Activated gamma-delta T cell treated with anti-CD3 and anti-CD28 coated beads, Interleukin-2, amount 50 U/mL, for 16 hours (primary cell): ENCODE measurements at regions not wholly inside any gene's neighbourhood (a gene's known extent, or its start where the extent isn't known, plus 50 kb on each side); places are given as distances from the start of the nearest gene placed in this dataset.
"Not testable (repeated sequence)": the region's sequence is repeated elsewhere in the genome, so short reads cannot be mapped to it uniquely, and the experiment has no call there.

Experiments
- DNase-seq: peaks from one replicate; pipeline ENCODE4 v3.0.0-alpha.2; 2020; ENCODE audit warnings: low read depth

DNA sequence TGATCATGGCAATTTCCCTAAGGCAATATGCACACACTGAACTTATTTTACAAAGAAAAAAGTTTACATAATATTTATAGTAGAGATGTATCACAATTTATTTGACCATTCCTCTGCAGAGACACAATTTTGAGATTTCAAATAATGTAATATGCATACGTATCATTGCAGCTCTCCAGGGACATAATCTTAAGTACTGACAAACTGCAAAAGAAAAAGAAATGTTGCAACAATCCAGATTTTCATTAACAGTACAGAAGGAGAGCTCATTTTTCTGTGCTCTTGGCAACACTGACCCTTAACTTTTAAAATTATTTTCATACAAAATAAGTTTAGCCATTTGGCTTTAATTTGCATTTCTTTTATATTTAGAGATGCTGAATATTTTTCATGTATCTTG lies 710.2 kb upstream of the SLC39A10 start:
- DNase-seq, result no peak

DNA sequence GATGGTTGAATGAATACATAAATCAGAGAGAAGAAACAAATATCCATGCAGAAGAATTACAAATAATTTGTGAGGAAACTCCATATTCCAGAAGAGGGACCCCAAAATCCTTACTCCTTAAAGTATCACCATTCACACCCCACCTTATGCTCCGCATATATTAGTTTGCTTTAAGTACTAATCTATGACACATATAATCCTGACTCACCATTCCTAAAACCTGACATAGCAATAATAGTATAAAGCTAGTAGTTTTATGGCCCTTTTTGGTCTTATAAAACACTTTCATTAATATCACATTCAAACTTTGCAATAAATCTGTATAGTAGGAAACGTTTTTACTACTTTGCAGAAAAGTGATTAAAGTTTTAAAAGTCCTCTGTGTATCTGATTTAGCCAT lies 719.0 kb upstream of the SLC39A10 start:
- no peak for DNase-seq

DNA sequence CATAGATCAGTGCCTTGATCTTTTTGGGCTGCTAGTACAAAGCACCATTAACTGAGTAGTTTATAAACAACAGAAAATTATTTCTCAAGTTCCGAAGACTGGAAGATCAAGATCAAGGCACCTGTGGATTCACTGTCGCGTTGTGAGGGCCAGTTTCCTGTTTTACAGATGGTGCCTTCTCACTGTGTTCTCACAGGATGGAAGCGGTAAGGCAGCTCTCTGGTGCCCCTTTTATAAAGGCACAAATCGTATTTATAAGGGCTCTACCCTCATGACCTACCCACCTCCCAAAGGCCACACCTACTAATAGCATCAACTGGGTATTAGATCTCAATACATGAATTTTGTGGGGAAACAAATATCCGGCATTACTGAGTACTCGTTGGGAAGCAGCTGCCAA lies 729.5 kb upstream of the SLC39A10 start:
- DNase-seq, result no peak

DNA sequence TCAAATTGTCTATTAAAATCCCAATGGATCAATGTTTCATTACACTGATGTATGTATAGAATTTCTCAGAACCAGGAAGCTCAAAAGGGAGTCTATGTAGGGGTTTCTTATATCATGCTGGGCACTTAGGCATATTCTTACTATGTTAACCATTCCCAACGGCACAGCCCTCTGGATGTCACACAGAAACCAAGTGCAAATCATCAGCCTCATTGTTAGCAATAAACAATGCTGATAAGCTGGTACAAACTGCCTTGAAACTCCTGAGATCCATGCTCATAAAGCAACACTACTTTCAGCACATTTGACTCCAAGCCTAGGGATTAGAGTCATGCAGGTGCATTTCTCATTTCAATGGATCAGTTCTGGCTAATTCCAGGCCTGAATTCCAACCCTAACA lies 730.2 kb upstream of the SLC39A10 start:
- DNase-seq, result no peak

DNA sequence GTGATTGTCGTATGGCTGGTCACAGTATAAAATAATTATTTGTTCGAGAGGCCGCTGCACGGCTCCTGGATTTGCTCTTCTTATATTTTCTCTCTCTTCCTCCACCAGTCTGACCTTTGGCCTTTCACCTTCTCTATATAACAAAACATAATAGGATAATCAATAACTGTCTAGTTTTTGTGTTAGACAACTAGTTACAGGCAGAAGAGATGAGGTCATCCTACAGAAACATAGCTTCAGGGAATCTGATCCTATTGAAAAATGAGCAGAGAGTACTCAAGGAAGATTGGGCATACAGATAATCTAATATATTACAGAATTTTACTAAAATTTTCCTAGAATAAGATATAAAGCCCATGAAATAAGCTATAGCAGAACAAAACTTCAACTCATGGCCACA lies 731.3 kb upstream of the SLC39A10 start:
- no peak for DNase-seq

DNA sequence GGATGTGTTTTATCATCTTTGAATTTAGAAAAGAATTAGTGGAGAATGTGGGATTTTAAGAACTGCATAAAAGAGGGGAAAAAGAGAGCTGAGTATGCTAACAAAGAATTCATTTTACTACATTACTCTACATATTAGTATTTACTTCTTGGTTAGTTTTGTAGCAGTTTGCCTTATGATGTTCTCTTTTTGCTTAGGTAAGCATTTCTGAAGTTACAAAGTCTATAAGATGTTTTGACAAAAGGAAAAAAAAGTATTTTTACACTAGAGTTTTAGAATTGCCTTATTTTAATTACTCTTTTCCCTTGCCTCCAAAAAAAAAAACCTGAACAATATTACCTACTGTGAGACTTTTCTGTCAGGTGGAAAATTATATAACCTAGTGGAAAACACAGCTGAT lies 739.5 kb upstream of the SLC39A10 start:
- no peak for DNase-seq

DNA sequence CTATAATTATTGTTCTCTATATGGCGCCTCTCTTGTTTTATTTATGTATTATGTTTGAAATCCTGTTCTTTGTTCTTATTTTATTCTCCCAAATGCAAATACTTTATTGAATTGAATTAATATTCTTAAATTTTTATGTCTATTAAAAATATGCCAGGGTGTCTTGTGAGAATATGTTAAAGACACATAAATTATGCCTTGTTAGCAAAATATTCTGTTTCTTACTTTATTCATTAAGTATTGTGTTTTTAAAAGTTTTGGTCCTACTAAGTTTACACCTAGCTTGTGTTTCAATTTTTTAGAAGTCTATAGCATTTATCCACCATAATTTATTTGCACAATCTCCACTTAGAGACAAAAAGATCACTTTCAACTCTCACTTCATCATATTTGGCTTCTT lies 741.5 kb upstream of the SLC39A10 start:
- no peak for DNase-seq

DNA sequence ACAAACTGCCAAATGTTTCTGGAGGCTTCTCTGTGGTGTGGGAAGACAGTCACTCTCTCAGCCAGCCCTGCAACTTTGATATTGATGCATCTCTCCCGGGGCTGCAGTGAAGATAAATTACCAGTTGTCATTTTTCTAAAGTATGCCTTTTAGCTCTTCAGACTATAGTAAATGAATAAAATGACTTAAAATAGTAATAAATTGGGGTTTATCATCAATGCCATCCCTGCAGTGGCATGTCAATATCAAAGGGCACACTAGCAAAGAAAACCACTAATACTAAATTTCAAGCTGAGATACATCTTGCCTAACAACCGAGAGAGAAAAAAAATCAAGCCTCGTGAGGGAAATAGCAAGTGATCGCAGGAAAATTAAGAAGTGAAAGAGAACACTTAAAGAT lies 749.5 kb upstream of the SLC39A10 start:
- DNase-seq, result no peak

DNA sequence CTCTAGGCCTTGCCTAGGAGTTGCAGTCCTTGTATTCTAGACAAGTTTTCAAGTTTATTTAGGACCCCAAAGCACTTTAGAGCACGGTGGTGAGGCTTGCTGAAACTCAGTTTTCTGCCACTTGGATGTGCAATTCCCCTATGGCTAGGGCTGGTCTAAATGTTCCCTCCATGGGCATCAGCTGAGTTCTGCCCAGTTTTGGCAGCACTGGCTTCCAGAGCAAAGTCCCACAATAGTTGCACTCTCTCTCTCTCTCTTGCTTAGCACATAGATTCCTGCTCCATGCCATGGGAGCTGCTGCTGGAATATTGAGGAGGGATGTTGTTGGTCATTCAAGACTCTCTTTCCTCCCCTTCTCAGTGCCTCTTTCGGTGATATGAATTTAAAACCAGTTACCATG lies 760.2 kb upstream of the SLC39A10 start:
- no peak for DNase-seq

DNA sequence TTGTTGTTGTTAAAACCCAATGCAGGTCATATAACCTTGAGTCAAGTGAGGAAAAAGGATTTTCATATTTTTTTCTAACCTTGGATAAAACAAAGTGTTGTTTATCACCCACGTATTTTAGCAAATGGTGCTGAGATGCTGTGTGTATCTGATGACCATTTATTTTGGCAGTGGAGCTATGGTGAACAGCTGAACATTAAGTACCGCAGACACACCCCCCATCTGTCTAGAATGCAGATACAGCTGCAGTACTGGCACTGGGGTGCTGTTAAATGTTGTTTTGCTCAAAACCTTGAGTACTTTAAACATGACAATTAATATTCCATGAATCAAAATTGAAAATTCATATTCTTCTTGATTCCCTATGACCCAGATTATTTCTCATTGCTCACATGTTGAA lies 773.3 kb upstream of the SLC39A10 start:
- DNase-seq, result no peak

DNA sequence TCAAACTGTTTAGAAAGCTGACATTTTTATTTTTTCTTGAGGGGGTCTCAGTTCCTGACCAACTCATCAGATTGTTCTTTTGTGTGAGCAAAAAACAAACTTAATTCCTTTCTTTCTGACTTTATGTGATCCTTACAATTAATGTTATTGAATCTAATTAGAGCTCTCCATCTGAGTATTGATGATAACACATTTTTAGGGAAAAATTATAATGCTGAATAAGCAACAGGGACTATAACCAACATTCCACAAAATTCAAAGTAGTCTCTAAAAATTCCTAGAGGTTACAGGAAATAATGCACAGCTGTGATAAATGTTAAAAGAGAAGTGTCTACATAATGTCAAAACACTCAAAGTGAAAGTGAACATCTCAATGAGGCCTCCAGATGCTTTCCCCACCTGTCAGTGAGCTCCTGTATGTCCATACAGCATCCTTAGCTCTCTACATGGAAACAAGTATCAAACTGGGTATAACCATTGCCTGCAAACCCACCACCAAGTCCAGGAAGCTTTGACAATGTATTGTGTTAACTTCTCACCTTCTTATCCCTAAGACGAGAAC lies 786.0 kb upstream of the SLC39A10 start:
- no peak for DNase-seq

DNA sequence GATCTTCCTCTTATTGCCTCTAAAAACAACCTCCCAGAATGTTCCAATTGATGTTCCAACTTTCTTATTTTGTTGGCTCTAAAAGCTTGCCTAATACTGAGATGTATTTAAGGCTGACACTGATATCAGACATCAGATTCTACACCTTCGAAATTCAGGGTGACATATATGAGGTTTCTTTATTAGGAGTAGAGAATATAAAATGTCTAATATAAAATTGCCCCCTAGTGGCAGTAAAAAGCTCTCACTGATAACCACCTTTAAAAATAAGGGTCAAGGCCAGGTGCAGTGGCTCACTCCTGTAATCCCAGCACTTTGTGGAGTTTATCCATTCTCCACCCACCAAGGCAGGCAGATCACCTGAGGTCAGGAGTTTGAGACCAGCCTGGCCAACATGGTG lies 789.7 kb upstream of the SLC39A10 start:
- no peak for DNase-seq

DNA sequence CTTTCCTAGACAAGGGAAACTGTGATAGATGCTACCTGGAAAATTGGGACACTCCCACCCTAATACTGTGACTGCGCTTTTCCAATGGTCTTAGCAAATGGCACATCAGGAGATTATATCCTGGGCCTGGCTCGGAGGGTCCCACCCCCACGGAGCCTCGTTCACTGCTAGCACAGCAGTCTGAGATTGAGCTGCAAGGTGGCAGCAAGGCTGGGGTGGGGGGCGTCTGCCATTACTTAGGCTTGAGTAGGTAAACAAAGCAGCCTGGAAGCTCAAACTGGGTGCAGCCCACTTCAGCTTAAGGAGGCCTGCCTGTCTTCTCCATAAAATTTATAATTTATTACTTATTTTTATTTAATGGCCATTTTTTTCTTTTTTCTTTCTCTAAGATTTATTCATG lies 802.1 kb upstream of the SLC39A10 start:
- DNase-seq, result no peak

DNA sequence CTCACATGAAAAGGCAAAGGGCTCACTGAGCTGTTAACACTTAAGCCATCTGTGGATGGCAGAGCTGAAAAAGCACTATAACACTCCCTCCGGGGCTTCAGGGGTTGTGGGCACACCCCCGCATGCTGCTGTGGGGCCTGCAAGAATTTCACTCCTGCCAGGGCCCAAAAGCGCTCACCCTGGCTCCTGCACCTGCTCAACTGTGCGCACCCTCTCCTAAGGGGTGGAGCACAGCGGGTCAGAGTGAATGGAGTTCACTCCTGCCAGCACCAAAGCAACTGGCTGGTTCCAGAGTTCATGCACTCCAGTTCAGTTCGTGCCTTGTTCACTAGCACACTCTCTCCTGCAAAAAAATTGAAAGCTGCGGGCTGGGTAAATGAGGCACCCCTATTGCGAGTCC lies 814.2 kb upstream of the SLC39A10 start:
- no peak for DNase-seq

DNA sequence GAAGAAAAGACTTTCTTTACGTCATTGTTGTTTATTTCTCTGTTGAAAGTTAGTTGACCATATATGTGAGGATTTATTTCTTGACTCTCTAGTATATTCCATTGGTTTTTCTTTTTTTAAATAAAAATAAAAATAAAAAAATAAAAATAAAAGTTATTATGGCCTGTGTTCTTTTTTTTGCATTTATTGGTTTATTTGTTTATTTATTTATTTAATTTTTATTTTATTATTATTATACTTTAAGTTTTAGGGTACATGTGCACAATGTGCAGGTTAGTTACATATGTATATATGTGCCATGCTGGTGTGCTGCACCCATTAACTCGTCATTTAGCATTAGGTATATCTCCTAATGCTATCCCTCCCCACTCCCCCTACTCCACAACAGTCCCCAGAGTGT lies 822.7 kb upstream of the SLC39A10 start:
- not testable (repeated sequence) for DNase-seq

DNA sequence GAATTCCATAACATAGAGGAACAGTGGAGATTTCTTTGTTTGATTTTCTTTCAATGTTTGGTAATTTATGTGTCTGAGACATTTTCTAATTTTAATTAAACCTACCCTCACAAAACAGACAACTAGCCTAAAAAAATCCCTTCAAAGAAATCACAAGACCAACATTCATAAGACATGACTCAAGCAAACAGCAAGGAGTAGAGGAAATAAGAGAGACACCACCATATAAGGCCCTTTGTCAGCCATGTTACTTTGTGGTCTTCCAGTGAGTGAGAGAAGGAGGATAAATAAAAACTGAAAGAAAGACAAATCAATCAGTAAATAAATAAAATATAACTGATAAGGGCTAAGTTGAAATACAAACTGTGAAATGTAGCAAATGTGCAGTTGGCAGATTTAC lies 830.8 kb upstream of the SLC39A10 start:
- no peak for DNase-seq

DNA sequence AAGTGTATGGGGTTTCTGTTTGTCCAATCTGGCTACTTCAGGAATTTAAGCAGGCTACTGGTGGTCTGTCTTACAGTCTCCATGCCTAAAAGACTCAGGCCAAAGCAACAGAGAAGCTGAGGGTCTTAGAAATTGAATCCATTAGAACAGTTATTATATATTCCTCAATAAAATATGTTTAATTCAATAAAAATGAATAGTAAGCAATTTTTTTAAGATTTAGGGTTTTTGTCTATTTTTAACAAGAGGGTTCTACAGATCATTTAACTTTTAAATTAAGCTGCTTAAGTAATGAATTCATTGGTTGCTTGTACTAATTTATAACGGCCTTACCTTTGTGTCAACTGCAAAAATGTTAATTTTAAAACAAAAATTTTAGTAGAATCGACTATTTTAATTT lies 832.6 kb upstream of the SLC39A10 start:
- DNase-seq, result no peak

DNA sequence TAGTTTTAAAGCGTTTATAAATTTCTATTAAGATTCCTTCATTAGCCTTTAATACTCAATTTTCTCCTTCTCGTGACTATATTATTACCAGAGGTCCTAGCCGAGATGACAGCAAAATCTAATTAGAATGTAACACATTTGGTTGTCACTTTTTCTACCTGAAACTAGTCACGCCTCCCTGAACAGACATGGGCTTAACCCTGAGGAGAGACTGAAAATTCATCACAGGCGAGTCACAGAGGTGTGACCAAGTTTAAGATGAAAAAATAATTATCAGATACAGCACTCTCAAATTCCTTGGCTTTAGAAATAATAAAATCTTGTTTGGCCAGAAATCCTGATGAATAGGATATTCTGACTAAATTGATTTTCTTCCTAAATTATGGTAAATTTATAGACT lies 834.4 kb upstream of the SLC39A10 start:
- no peak for DNase-seq

DNA sequence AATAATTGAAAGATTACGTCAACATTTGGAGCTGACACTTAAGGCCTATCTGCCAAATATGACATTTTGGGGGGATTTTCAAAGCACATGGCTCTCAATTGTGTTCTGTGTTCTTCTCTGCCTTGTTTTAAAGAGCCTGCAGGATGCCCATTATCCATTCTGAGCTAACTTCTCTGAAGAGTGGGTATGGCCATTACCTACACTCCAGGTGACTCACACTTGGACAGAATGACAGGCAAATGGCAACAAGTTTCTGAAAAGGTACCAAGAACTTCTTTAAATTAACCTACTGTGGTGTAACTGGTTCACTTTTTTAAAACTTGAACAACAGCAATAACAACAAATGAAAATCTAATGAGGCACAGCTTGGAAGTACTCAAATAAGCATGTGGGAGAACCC lies 834.9 kb upstream of the SLC39A10 start:
- no peak for DNase-seq

DNA sequence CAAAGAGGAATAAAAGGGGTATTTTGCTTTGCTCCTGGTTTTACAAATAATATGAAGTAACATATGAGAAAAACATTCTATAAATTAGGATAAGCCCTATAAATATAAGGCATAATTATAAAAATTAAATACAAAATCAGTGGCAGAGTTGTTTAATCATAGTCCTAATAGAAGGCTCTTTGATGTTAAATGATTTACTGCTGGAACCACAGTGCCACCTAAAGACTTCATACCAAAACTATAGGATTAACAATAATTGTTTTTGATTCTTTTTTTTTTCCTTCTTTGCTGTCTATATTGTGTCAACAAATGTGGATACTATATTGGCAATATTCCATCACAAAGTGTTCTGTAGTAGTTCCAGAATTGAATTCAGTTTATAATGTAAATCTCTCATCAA lies 837.7 kb upstream of the SLC39A10 start:
- DNase-seq, result no peak

DNA sequence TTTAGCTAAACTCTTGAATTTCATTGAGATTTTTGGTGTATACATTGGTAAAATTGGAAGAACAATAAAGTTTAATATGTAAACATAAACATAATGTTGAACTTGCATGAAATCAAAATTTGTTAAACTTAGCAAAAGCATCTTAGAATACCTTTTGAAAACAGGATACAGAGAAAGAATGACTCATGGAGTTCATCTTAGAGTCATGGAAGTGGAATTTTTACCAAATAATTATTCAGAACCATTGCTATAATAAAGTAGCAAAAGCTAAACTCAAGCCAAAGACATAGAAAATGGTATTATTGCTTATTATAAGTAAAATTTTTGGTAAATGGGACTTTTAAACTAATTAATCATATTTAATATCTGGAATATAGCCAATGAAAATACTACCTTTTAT lies 841.6 kb upstream of the SLC39A10 start:
- no peak for DNase-seq

DNA sequence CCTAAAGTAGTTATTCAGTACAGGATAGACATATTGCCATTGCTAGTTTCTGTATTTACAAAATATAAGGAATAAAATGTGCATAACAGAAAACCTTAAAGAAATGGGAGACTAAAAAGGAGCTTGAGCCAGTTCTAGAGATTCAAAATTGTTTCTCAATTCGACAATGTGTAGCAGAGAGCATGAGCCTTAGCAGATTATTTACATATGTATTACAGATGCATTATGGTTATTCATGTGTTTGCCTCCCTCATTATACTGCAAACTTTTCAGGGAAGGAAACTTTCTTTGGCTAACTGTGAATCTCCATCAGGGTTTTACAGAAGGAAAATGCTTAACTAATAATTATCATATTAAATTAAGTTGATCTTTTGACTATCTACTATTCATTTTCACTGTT lies 854.4 kb upstream of the SLC39A10 start:
- DNase-seq, result no peak

DNA sequence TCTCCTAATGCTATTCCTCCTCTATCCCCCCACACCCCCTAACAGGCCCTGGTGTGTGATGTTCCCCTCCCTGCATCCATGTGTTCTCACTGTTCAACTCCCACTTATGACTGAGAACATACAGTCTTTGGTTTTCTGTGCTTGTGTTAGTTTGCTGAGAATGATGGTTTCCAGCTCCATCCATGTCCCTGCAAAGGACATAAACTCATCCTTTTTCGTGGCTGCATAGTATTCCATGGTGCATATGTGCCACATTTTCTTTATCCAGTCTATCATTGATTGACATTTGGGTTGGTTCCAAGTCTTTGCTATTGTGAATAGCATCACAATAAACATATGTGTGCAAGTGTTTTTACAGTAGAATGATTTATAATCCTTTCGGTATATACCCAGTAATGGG lies 870.0 kb upstream of the SLC39A10 start:
- not testable (repeated sequence) for DNase-seq

DNA sequence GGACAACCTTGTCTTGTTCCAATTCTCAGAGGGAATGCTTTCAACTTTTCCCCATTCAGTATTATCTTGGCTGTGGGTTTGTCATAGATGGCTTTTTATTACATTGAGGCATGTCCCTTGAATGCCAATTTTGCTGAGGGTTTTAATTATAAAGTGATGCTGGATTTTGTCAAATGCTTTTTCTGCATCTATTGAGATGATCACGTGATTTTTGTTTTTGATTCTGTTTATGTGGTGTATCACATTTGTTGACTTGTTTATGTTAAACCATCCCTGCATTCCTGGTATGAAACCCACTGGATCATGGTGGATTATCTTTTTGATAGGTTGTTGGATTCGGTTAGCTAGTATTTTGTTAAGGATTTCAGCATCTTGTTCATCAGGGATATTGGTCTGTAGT lies 885.6 kb upstream of the SLC39A10 start:
- not testable (repeated sequence) for DNase-seq

DNA sequence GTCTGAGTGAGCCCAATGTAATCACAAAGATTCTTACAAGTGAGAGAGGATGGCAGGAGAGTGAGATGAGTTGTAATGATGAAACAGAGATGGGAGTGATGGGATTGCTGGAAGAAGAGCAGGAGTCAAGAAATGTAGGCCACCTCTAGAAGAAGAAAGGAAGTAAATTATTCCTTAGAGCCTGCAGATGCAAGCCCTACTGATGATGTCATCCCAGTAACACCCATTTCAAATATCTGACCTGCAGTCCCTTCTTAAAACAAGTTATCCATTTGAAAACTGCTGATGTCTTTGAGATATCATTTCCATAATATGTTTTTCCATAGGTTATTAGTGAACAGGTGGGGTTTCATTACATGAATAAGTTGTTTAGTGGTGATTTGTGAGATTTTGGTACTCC lies 888.0 kb upstream of the SLC39A10 start:
- DNase-seq, result no peak
